Gastrocnemius medialis (tissue), 4 donors: ENCODE measurements at regions not wholly inside any gene's neighbourhood (a gene's known extent, or its start where the extent isn't known, plus 50 kb on each side); places are given as distances from the start of the nearest gene placed in this dataset.

ENCODE experiments used
- POLR2A ChIP-seq, 2 donors: fragments of 450-650 bp; IDR thresholded peaks; one replicate each; pipeline ENCODE4 v1.6.1; 2017; ENCODE audit warnings: antibody characterized with exemption in 2 of 2, mild to moderate bottlenecking in 2 of 2, moderate library complexity in 2 of 2
- TF ChIP-seq, protein P1 (sequence below), 5 experiments: fragments of 450-650 bp in 3 of 5; fragments of 200-600 bp in 2 of 5; sonication (generic) in 2 of 5; IDR thresholded peaks in 4 of 5; conservative IDR thresholded peaks in 1 of 5; 1 replicate in 4 of 5; 2 replicates in 1 of 5; pipeline ENCODE4 v1.5.1; 2016 to 2019; ENCODE audit warnings: antibody characterized with exemption in 5 of 5, mild to moderate bottlenecking in 3 of 5, moderate library complexity in 3 of 5

DNA sequence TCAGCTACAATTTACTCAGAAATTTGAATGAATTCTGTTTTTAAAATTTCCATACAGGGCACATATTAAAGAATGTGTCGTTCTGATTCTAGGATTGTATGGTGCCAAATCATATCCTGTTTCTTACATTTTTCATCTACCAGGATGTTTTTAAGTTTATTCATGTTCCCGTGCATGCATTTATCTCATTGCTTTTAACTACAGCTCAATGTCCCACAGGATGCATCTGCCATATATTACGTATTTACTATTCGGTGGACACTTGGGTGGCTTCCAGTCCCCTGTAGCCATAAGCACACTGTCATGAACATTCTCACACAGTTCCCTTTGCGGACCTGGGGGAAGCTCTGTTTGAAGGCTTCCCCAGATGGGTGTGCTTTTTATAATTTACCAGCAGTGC lies 122.3 kb downstream of the CCDC71L start:
- TF ChIP-seq, protein P1, sequence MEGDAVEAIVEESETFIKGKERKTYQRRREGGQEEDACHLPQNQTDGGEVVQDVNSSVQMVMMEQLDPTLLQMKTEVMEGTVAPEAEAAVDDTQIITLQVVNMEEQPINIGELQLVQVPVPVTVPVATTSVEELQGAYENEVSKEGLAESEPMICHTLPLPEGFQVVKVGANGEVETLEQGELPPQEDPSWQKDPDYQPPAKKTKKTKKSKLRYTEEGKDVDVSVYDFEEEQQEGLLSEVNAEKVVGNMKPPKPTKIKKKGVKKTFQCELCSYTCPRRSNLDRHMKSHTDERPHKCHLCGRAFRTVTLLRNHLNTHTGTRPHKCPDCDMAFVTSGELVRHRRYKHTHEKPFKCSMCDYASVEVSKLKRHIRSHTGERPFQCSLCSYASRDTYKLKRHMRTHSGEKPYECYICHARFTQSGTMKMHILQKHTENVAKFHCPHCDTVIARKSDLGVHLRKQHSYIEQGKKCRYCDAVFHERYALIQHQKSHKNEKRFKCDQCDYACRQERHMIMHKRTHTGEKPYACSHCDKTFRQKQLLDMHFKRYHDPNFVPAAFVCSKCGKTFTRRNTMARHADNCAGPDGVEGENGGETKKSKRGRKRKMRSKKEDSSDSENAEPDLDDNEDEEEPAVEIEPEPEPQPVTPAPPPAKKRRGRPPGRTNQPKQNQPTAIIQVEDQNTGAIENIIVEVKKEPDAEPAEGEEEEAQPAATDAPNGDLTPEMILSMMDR (IDR thresholded peaks at IDR 0.05 in 4 of 5, conservative IDR thresholded peaks at IDR 0.05 in 1 of 5) = no peak
- no peak for TF ChIP-seq POLR2A (IDR thresholded peaks at IDR 0.05)
